ENCODE measurements at regions not wholly inside any gene's neighbourhood (a gene's known extent, or its start where the extent isn't known, plus 50 kb on each side); places are given as distances from the start of the nearest gene placed in this dataset.
"Not testable (repeated sequence)": the region's sequence is repeated elsewhere in the genome, so short reads cannot be mapped to it uniquely, and the experiment has no call there.

- not testable (repeated sequence) for H3K4ac ChIP-seq (ENCODE audit: low read depth, low read length); H3K56ac ChIP-seq (ENCODE audit: insufficient read length, low read depth, low read length); DNase-seq; H4K91ac ChIP-seq (ENCODE audit: insufficient read length, low read depth, low read length); H4K20me1 ChIP-seq (ENCODE audit: control insufficient read depth, insufficient read depth, insufficient read length); H4K5ac ChIP-seq (ENCODE audit: insufficient read length, low read depth, low read length); H3K36me3 Mint-ChIP-seq (ENCODE audit: insufficient read depth in 1 of 3, low read depth in 3 of 3); H3T11ph ChIP-seq (ENCODE audit: low read length); H3K27ac ChIP-seq (ENCODE audit: insufficient read length, low read depth, low read length); H4K8ac ChIP-seq (replicated peaks; ENCODE audit: insufficient read length, low read depth, low read length); H2AFZ ChIP-seq (ENCODE audit: low read length); H3K27ac Mint-ChIP-seq; H2BK120ac ChIP-seq (ENCODE audit: low read depth, low read length, poor library complexity, severe bottlenecking); H3K18ac ChIP-seq (ENCODE audit: insufficient read length, low read depth, low read length); H3K4me1 ChIP-seq (ENCODE audit: insufficient read depth, low read length); H3K14ac ChIP-seq (ENCODE audit: insufficient read depth, low read length); H3K23me2 ChIP-seq (ENCODE audit: insufficient read length, low read depth, low read length, poor library complexity, severe bottlenecking); H2BK5ac ChIP-seq (ENCODE audit: insufficient read length, low read length); H3K4me2 ChIP-seq (ENCODE audit: insufficient read depth, insufficient read length, low read length); H2BK12ac ChIP-seq (ENCODE audit: insufficient read length, low read depth, low read length); H3K4me1 Mint-ChIP-seq; H2AK5ac ChIP-seq (ENCODE audit: insufficient read length, low read length); H3K79me2 ChIP-seq (ENCODE audit: insufficient read depth, low read length); H3K23ac ChIP-seq (ENCODE audit: insufficient read length, low read depth, low read length); H3K4me3 Mint-ChIP-seq; H3K79me1 ChIP-seq (ENCODE audit: insufficient read depth, low read depth, low read length, poor library complexity, severe bottlenecking); H2BK15ac ChIP-seq (ENCODE audit: low read depth, low read length); H3K27me3 Mint-ChIP-seq (ENCODE audit: low read depth); H3K9ac ChIP-seq (ENCODE audit: extremely low read depth, insufficient read length, low read length); H3K27me3 ChIP-seq (ENCODE audit: insufficient read depth, low read length); H2BK20ac ChIP-seq (ENCODE audit: low read depth, low read length, poor library complexity, severe bottlenecking)
- H3K9me3 ChIP-seq (ENCODE audit: control insufficient read depth, low read depth, low read length) = peaks cover 42% of the 10 kb centered on the region
- H3K9me3 Mint-ChIP-seq = peaks cover 42 to 49% of the 10 kb centered on the region in 2 experiments
- WGBS (ENCODE audit: extremely low coverage, insufficient read length, low lambda C conversion rate) = no CpG with 5 or more reads among the region's 4 CpGs
These were observed 230.4 kb downstream of the POTEM start for GRCh38 chr14:19197488-19198234.

DNA sequence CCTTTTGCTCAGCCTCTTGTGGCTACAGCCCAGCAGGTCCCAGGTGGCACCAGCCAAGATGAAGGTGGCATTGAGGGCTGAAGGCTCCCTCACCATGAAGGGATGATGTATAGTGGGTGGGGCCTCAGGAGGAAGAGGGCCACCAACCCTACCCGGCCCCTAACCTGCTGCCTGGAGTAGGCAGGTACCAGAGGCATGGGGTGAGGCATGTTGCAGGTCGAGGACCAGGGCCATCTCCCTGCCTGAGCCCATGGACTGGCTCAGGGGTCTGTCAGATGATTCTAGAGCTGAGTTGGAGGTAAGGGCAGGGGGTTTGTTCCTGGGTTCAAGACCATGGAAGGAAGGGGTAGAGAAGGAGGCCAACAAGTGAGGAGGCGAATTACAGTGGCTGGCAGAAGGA is 231.1 kb downstream of the POTEM start:
- H2AK5ac ChIP-seq (ENCODE audit: insufficient read length, low read length); H2BK12ac ChIP-seq (ENCODE audit: insufficient read length, low read depth, low read length); H3K9ac ChIP-seq (ENCODE audit: extremely low read depth, insufficient read length, low read length); H3K4me2 ChIP-seq (ENCODE audit: insufficient read depth, insufficient read length, low read length); H3K18ac ChIP-seq (ENCODE audit: insufficient read length, low read depth, low read length); H3K4me1 Mint-ChIP-seq; H3K4ac ChIP-seq (ENCODE audit: low read depth, low read length); H4K5ac ChIP-seq (ENCODE audit: insufficient read length, low read depth, low read length); H3K23me2 ChIP-seq (ENCODE audit: insufficient read length, low read depth, low read length, poor library complexity, severe bottlenecking); H3K27me3 ChIP-seq (ENCODE audit: insufficient read depth, low read length); H4K20me1 ChIP-seq (ENCODE audit: control insufficient read depth, insufficient read depth, insufficient read length); H3T11ph ChIP-seq (ENCODE audit: low read length); H3K27ac Mint-ChIP-seq; H3K79me2 ChIP-seq (ENCODE audit: insufficient read depth, low read length); H3K56ac ChIP-seq (ENCODE audit: insufficient read length, low read depth, low read length); H3K79me1 ChIP-seq (ENCODE audit: insufficient read depth, low read depth, low read length, poor library complexity, severe bottlenecking); H2BK120ac ChIP-seq (ENCODE audit: low read depth, low read length, poor library complexity, severe bottlenecking); H3K4me3 Mint-ChIP-seq; H2AFZ ChIP-seq (ENCODE audit: low read length); H4K8ac ChIP-seq (replicated peaks; ENCODE audit: insufficient read length, low read depth, low read length); H4K91ac ChIP-seq (ENCODE audit: insufficient read length, low read depth, low read length); H2BK15ac ChIP-seq (ENCODE audit: low read depth, low read length); H3K27ac ChIP-seq (ENCODE audit: insufficient read length, low read depth, low read length); H3K14ac ChIP-seq (ENCODE audit: insufficient read depth, low read length); H3K27me3 Mint-ChIP-seq (ENCODE audit: low read depth); H2BK20ac ChIP-seq (ENCODE audit: low read depth, low read length, poor library complexity, severe bottlenecking); H3K36me3 Mint-ChIP-seq (ENCODE audit: insufficient read depth in 1 of 3, low read depth in 3 of 3); H3K4me1 ChIP-seq (ENCODE audit: insufficient read depth, low read length); DNase-seq; H3K23ac ChIP-seq (ENCODE audit: insufficient read length, low read depth, low read length); H2BK5ac ChIP-seq (ENCODE audit: insufficient read length, low read length): not testable (repeated sequence)
- WGBS (ENCODE audit: extremely low coverage, insufficient read length, low lambda C conversion rate) = no CpG with 5 or more reads among the region's 3 CpGs
- peaks cover 39 to 47% of the 10 kb centered on the region in 2 experiments for H3K9me3 Mint-ChIP-seq
- H3K9me3 ChIP-seq (ENCODE audit: control insufficient read depth, low read depth, low read length) = peaks cover 43% of the 10 kb centered on the region

Measured in H9 (cell line).